ENCODE measurements at regions not wholly inside any gene's neighbourhood (a gene's known extent, or its start where the extent isn't known, plus 50 kb on each side); places are given as distances from the start of the nearest gene placed in this dataset.

- no peak overlapping the region for H3K4me3 Mint-ChIP-seq
- Histone ChIP-seq H3K4me1 (ENCODE audit: control insufficient read depth, insufficient read depth, low read length) (no peaks in the 10 kb centered on the region), H3K9me3 (ENCODE audit: control insufficient read depth, insufficient read depth, low read length) (no peaks in the 10 kb centered on the region), H3K36me3 (ENCODE audit: control insufficient read depth, insufficient read depth, low read length) (no peaks in the 10 kb centered on the region), H3K27me3 (ENCODE audit: control insufficient read depth, insufficient read depth, low read length) (no peaks in the 10 kb centered on the region), H3K27ac (ENCODE audit: low read length) (no peak overlapping the region), H3K4me3 (ENCODE audit: low read length) (no peak overlapping the region)
- ATAC-seq: no peak
- no peak for TF ChIP-seq CTCF (IDR thresholded peaks at IDR 0.05)
- H3K4me1 Mint-ChIP-seq: no peaks in the 10 kb centered on the region
- H3K27ac Mint-ChIP-seq: no peak overlapping the region
- intact Hi-C loops (cut with micrococcal nuclease): no loop called here
- no peaks in the 10 kb centered on the region for H3K36me3 Mint-ChIP-seq
- no peak for DNase-seq
- H3K27me3 Mint-ChIP-seq (ENCODE audit: low read depth in 2 of 2): peaks cover 20 to 35% of the 10 kb centered on the region in 2 donors
- H3K9me3 Mint-ChIP-seq: no peaks in the 10 kb centered on the region
- 78% methylated on average over 2 of the region's 2 CpGs for WGBS (ENCODE audit: insufficient coverage)
These were observed 71.2 kb upstream of the NECTIN1 start for GRCh38 chr11:119800171-119800570.

- no peaks in the 10 kb centered on the region for H3K27me3 ChIP-seq (ENCODE audit: control insufficient read depth, insufficient read depth, low read length)
- no peak overlapping the region for H3K27ac ChIP-seq (ENCODE audit: low read length)
- WGBS (ENCODE audit: insufficient coverage): 80% methylated on average over 3 of the region's 3 CpGs
- H3K27ac Mint-ChIP-seq: no peak overlapping the region
- H3K36me3 Mint-ChIP-seq: no peaks in the 10 kb centered on the region
- peaks cover 22 to 35% of the 10 kb centered on the region in 2 donors for H3K27me3 Mint-ChIP-seq (ENCODE audit: low read depth in 2 of 2)
- H3K4me3 Mint-ChIP-seq: no peak overlapping the region
- DNase-seq: no peak
- no peaks in the 10 kb centered on the region for H3K9me3 ChIP-seq (ENCODE audit: control insufficient read depth, insufficient read depth, low read length)
- no peak for ATAC-seq
- H3K4me1 ChIP-seq (ENCODE audit: control insufficient read depth, insufficient read depth, low read length): no peaks in the 10 kb centered on the region
- H3K4me3 ChIP-seq (ENCODE audit: low read length): no peak overlapping the region
- no peaks in the 10 kb centered on the region for H3K9me3 Mint-ChIP-seq
- no peaks in the 10 kb centered on the region for H3K4me1 Mint-ChIP-seq
- intact Hi-C loops (cut with micrococcal nuclease): no loop called here
- no peaks in the 10 kb centered on the region for H3K36me3 ChIP-seq (ENCODE audit: control insufficient read depth, insufficient read depth, low read length)
- no peak for TF ChIP-seq CTCF (IDR thresholded peaks at IDR 0.05)
These were observed 69.7 kb upstream of the NECTIN1 start for GRCh38 chr11:119798656-119799055.

- no peak overlapping the region for H3K27ac Mint-ChIP-seq
- WGBS (ENCODE audit: insufficient coverage): 66% methylated on average over 4 of the region's 4 CpGs
- Histone ChIP-seq H3K36me3 (ENCODE audit: control insufficient read depth, insufficient read depth, low read length) (no peaks in the 10 kb centered on the region), H3K27me3 (ENCODE audit: control insufficient read depth, insufficient read depth, low read length) (no peaks in the 10 kb centered on the region), H3K4me1 (ENCODE audit: control insufficient read depth, insufficient read depth, low read length) (no peaks in the 10 kb centered on the region), H3K9me3 (ENCODE audit: control insufficient read depth, insufficient read depth, low read length) (no peaks in the 10 kb centered on the region), H3K27ac (ENCODE audit: low read length) (no peak overlapping the region), H3K4me3 (ENCODE audit: low read length) (no peak overlapping the region)
- H3K36me3 Mint-ChIP-seq: no peaks in the 10 kb centered on the region
- ATAC-seq (no peak), DNase-seq (no peak)
- no peak overlapping the region for H3K4me3 Mint-ChIP-seq
- H3K4me1 Mint-ChIP-seq: no peaks in the 10 kb centered on the region
- no peaks in the 10 kb centered on the region for H3K9me3 Mint-ChIP-seq
- intact Hi-C loops (cut with micrococcal nuclease): no loop called here
- TF ChIP-seq CTCF (IDR thresholded peaks at IDR 0.05): no peak
- peaks cover 22 to 35% of the 10 kb centered on the region in 2 donors for H3K27me3 Mint-ChIP-seq (ENCODE audit: low read depth in 2 of 2)
These were observed 68.7 kb upstream of the NECTIN1 start for GRCh38 chr11:119797736-119798135.

GRCh38 chr11:119797123-119797611, 68.2 kb upstream of the NECTIN1 start:
- intact Hi-C loops (cut with micrococcal nuclease): no loop called here

More at GRCh38 chr11:119797123-119797611, 68.2 kb upstream of the NECTIN1 start:
- Mint-ChIP-seq H3K4me3 (no peak overlapping the region), H3K27ac (no peak overlapping the region), H3K4me1 (no peaks in the 10 kb centered on the region), H3K36me3 (no peaks in the 10 kb centered on the region), H3K9me3 (no peaks in the 10 kb centered on the region), H3K27me3 (ENCODE audit: low read depth in 2 of 2) (peaks cover 22 to 35% of the 10 kb centered on the region in 2 donors)
- H3K27ac ChIP-seq (ENCODE audit: low read length): no peak overlapping the region
- H3K9me3 ChIP-seq (ENCODE audit: control insufficient read depth, insufficient read depth, low read length): no peaks in the 10 kb centered on the region
- no peak overlapping the region for H3K4me3 ChIP-seq (ENCODE audit: low read length)
- H3K36me3 ChIP-seq (ENCODE audit: control insufficient read depth, insufficient read depth, low read length): no peaks in the 10 kb centered on the region
- TF ChIP-seq CTCF (IDR thresholded peaks at IDR 0.05): no peak
- WGBS (ENCODE audit: insufficient coverage): 28% methylated on average over 12 of the region's 12 CpGs
- no peaks in the 10 kb centered on the region for H3K27me3 ChIP-seq (ENCODE audit: control insufficient read depth, insufficient read depth, low read length)
- no peaks in the 10 kb centered on the region for H3K4me1 ChIP-seq (ENCODE audit: control insufficient read depth, insufficient read depth, low read length)
- DNase-seq (no peak), ATAC-seq (no peak)
